H1 (cell line): ENCODE measurements at regions not wholly inside any gene's neighbourhood (a gene's known extent, or its start where the extent isn't known, plus 50 kb on each side); places are given as distances from the start of the nearest gene placed in this dataset.

Source experiments
- CTCF ChIA-PET: fragments of 300-600 bp; sonication (Branson Sonifier 250); formaldehyde crosslinking; loops from one replicate; lab custom pipeline; 2021; ENCODE audit not compliant: partially characterized antibody; lab: Charles Lee
- POLR2A ChIA-PET: fragments of 300-600 bp; sonication (Branson Sonifier 250); formaldehyde crosslinking; loops from one replicate; lab custom pipeline; 2021; ENCODE audit warnings: inconsistent platforms; ENCODE audit not compliant: partially characterized antibody; lab: Charles Lee
- DNase-seq, 2 experiments: peaks; one replicate each; pipeline versions ENCODE4 v3.0.0 to v3.0.0-alpha.2; 2010 to 2022; ENCODE audit warnings: low spot score in 2 of 2, low read depth in 1 of 2, mixed read lengths in 1 of 2
- FAIRE-seq: peaks from 2 replicates; lab custom pipeline; 2011; peaks lifted over from hg19 to GRCh38; lab: Jason Lieb, UNC
- H2AFZ ChIP-seq: 2 replicates; pipeline ENCODE4 v1.8.1; 2012; ENCODE audit warnings: low read length, inconsistent platforms
- H2AK5ac ChIP-seq: 2 replicates; pipeline ENCODE4 v1.6.1; 2013; ENCODE audit warnings: low read depth, low read length
- H2BK120ac ChIP-seq: replicated peaks from 2 replicates; pipeline ENCODE3; 2013; ENCODE audit warnings: low read depth, low read length, inconsistent platforms
- H2BK12ac ChIP-seq: 2 replicates; pipeline ENCODE4 v1.6.1; 2013; ENCODE audit warnings: low read depth, low read length
- H2BK15ac ChIP-seq: 2 replicates; pipeline ENCODE4 v1.6.1; 2013; ENCODE audit warnings: low read length
- H2BK20ac ChIP-seq: 2 replicates; pipeline ENCODE4 v1.6.1; 2013; ENCODE audit warnings: low read length
- H2BK5ac ChIP-seq: 2 replicates; pipeline ENCODE4 v1.6.1; 2013; ENCODE audit warnings: low read depth, low read length
- H3K14ac ChIP-seq: 2 replicates; pipeline ENCODE4 v1.6.1; 2013; ENCODE audit warnings: inconsistent platforms; ENCODE audit not compliant: insufficient read length
- H3K18ac ChIP-seq: 2 replicates; pipeline ENCODE4 v1.6.1; 2013; ENCODE audit warnings: low read length; ENCODE audit errors: extremely low read depth
- H3K23ac ChIP-seq: 2 replicates; pipeline ENCODE4 v1.6.1; 2013; ENCODE audit warnings: inconsistent platforms; ENCODE audit not compliant: insufficient read length
- H3K23me2 ChIP-seq: 2 replicates; pipeline ENCODE4 v1.6.1; 2013; ENCODE audit warnings: low read depth, low read length
- H3K27ac ChIP-seq: 2 replicates; pipeline ENCODE4 v1.6.1; 2011; ENCODE audit warnings: low read depth, low read length, inconsistent platforms
- H3K27me3 ChIP-seq, 4 experiments: replicated peaks in 1 of 4; 1 replicate in 1 of 4; 2 replicates in 3 of 4; pipeline versions ENCODE4 v1.6.1 to v1.8.1; 2011 to 2013; ENCODE audit warnings: low read length in 3 of 4, mild to moderate bottlenecking in 3 of 4, inconsistent platforms in 2 of 4, mixed read lengths in 2 of 4, moderate library complexity in 1 of 4; ENCODE audit not compliant: control insufficient read depth in 3 of 4, insufficient read depth in 3 of 4; ENCODE audit errors: extremely low read depth in 1 of 4
- H3K36me3 ChIP-seq, 4 experiments: 2 replicates each; pipeline versions ENCODE4 v1.6.1 to v1.8.1; 2011 to 2013; ENCODE audit warnings: mild to moderate bottlenecking in 4 of 4, low read length in 3 of 4, moderate library complexity in 2 of 4, control low read depth in 1 of 4, inconsistent platforms in 1 of 4; ENCODE audit not compliant: insufficient read depth in 4 of 4, control insufficient read depth in 2 of 4
- H3K4ac ChIP-seq: replicated peaks from 2 replicates; pipeline ENCODE3; 2013; ENCODE audit warnings: low read length, low read depth, mixed read lengths, inconsistent platforms; ENCODE audit not compliant: insufficient read length
- H3K4me1 ChIP-seq, 4 experiments: replicated peaks in 1 of 4; 1 replicate in 1 of 4; 2 replicates in 3 of 4; pipeline versions ENCODE4 v1.6.1 to v1.8.1; 2011 to 2013; ENCODE audit warnings: low read length in 3 of 4, inconsistent platforms in 2 of 4, mixed read lengths in 1 of 4; ENCODE audit not compliant: insufficient read depth in 4 of 4, control insufficient read depth in 3 of 4
- H3K4me2 ChIP-seq, 2 experiments: 2 replicates each; pipeline versions ENCODE4 v1.6.1 to v1.8.1; 2011 to 2013; ENCODE audit warnings: low read depth in 2 of 2, low read length in 2 of 2, control low read depth in 1 of 2, inconsistent platforms in 1 of 2, mild to moderate bottlenecking in 1 of 2; ENCODE audit not compliant: insufficient read depth in 1 of 2
- H3K4me3 ChIP-seq, 4 experiments: fragments of 200-600, 300-600 bp in 1 of 4; sonication (generic), shearing (Covaris generic), sonication (Bioruptor Twin) in 1 of 4; 2 replicates each; pipeline versions ENCODE4 v1.5.1 to v1.8.1; 2011 to 2016; ENCODE audit warnings: low read length in 4 of 4, low read depth in 3 of 4, control low read depth in 2 of 4, inconsistent platforms in 2 of 4, mild to moderate bottlenecking in 2 of 4, mixed read lengths in 1 of 4, moderate library complexity in 1 of 4; ENCODE audit not compliant: insufficient read depth in 2 of 4; ENCODE audit errors: extremely low read depth in 1 of 4
- H3K56ac ChIP-seq: replicated peaks from 2 replicates; pipeline ENCODE3; 2013; ENCODE audit warnings: low read depth, mild to moderate bottlenecking, mixed read lengths, low read length, inconsistent platforms; ENCODE audit not compliant: insufficient read length
- H3K79me1 ChIP-seq: 2 replicates; pipeline ENCODE4 v1.6.1; 2013; ENCODE audit warnings: low read depth, low read length, control low read depth
- H3K79me2 ChIP-seq, 2 experiments: 2 replicates each; pipeline versions ENCODE4 v1.6.1 to v1.8.1; 2012 to 2013; ENCODE audit warnings: low read length in 2 of 2, mild to moderate bottlenecking in 2 of 2, inconsistent platforms in 1 of 2; ENCODE audit not compliant: insufficient read depth in 2 of 2, control insufficient read depth in 1 of 2
- H3K9ac ChIP-seq, 4 experiments: replicated peaks in 1 of 4; 1 replicate in 1 of 4; 2 replicates in 3 of 4; pipeline versions ENCODE4 v1.6.1 to v1.8.1; 2011 to 2013; ENCODE audit warnings: low read depth in 3 of 4, low read length in 3 of 4, control low read depth in 2 of 4, mild to moderate bottlenecking in 2 of 4, moderate library complexity in 2 of 4, inconsistent platforms in 1 of 4; ENCODE audit errors: extremely low read depth in 1 of 4
- H3K9me3 ChIP-seq, 2 experiments: 2 replicates each; pipeline versions ENCODE4 v1.6.1 to v1.8.1; 2012 to 2013; ENCODE audit warnings: mild to moderate bottlenecking in 2 of 2, moderate library complexity in 2 of 2, control low read depth in 1 of 2, inconsistent platforms in 1 of 2, low read depth in 1 of 2, low read length in 1 of 2, mixed read lengths in 1 of 2; ENCODE audit not compliant: insufficient read depth in 2 of 2
- H4K20me1 ChIP-seq, 2 experiments: replicated peaks in 1 of 2; 2 replicates each; pipeline versions ENCODE3 to v1.8.1; 2011 to 2013; ENCODE audit warnings: inconsistent platforms in 2 of 2, low read length in 2 of 2, mild to moderate bottlenecking in 1 of 2; ENCODE audit not compliant: insufficient read depth in 2 of 2, control insufficient read depth in 1 of 2
- H4K5ac ChIP-seq: 2 replicates; pipeline ENCODE4 v1.6.1; 2013; ENCODE audit warnings: low read length, low read depth, mixed read lengths, inconsistent platforms; ENCODE audit not compliant: insufficient read length
- H4K8ac ChIP-seq: 2 replicates; pipeline ENCODE4 v1.8.0; 2013; ENCODE audit warnings: mild to moderate bottlenecking, moderate library complexity, low read length, inconsistent platforms; ENCODE audit not compliant: insufficient read depth; ENCODE audit errors: extremely low read depth
- H4K91ac ChIP-seq: replicated peaks from 2 replicates; pipeline ENCODE3; 2013; ENCODE audit warnings: low read length, mixed read lengths, inconsistent platforms; ENCODE audit not compliant: insufficient read length
- CTBP2 ChIP-seq: IDR thresholded peaks from 2 replicates; pipeline ENCODE4 v1.7.0; 2011; ENCODE audit warnings: borderline replicate concordance, mild to moderate bottlenecking, moderate library complexity, mixed read lengths, low read length; ENCODE audit not compliant: insufficient read depth, insufficient read length
- EP300 ChIP-seq, 2 experiments: IDR thresholded peaks; 1 replicate in 1 of 2; 2 replicates in 1 of 2; pipeline ENCODE4 v1.6.1; 2011 to 2012; ENCODE audit warnings: low read depth in 2 of 2, low read length in 2 of 2, mild to moderate bottlenecking in 2 of 2, borderline replicate concordance in 1 of 2, inconsistent platforms in 1 of 2, moderate library complexity in 1 of 2
- EZH2 ChIP-seq: fragments of 200-600 bp; sonication (generic); IDR thresholded peaks from 2 replicates; pipeline ENCODE4 v1.7.1; 2012; ENCODE audit warnings: low read depth, mild to moderate bottlenecking, moderate library complexity, low read length, inconsistent platforms; ENCODE audit not compliant: severe bottlenecking
- HDAC2 ChIP-seq, 2 experiments: fragments of 300-600 bp in 1 of 2; sonication (generic) in 1 of 2; IDR thresholded peaks; 2 replicates each; pipeline ENCODE4 v1.6.1; 2011 to 2012; ENCODE audit warnings: low read depth in 2 of 2, low read length in 2 of 2, mild to moderate bottlenecking in 2 of 2, moderate library complexity in 2 of 2, borderline replicate concordance in 1 of 2, inconsistent platforms in 1 of 2
- JUND ChIP-seq: IDR thresholded peaks from 2 replicates; pipeline ENCODE4 v1.6.1; 2011; ENCODE audit warnings: mild to moderate bottlenecking, improper control_type of control experiment, low read length
- KDM5A ChIP-seq: fragments of 200-600 bp; IDR thresholded peaks from 2 replicates; pipeline ENCODE4 v1.7.1; 2012; ENCODE audit warnings: mild to moderate bottlenecking, low read length, inconsistent platforms, mixed read lengths
- RAD21 ChIP-seq, 2 experiments: IDR thresholded peaks in 1 of 2; conservative IDR thresholded peaks in 1 of 2; 2 replicates each; pipeline ENCODE4 v1.6.1; 2011; ENCODE audit warnings: low read depth in 2 of 2, low read length in 2 of 2, improper control_type of control experiment in 1 of 2, inconsistent platforms in 1 of 2, mild to moderate bottlenecking in 1 of 2, moderate library complexity in 1 of 2
- RXRA ChIP-seq: IDR thresholded peaks from 2 replicates; pipeline ENCODE4 v1.6.1; 2011; ENCODE audit warnings: low read depth, mild to moderate bottlenecking, low read length, moderate library complexity; ENCODE audit not compliant: insufficient read depth
- TAF1 ChIP-seq: IDR thresholded peaks from 2 replicates; pipeline ENCODE4 v1.6.1; 2011; ENCODE audit warnings: mild to moderate bottlenecking, low read depth, low read length
- TAF7 ChIP-seq: optimal IDR thresholded peaks from 2 replicates; pipeline ENCODE3; 2011; ENCODE audit warnings: low read depth, mild to moderate bottlenecking, inconsistent platforms, low read length, moderate library complexity, borderline replicate concordance
- TCF12 ChIP-seq: IDR thresholded peaks from 2 replicates; pipeline ENCODE4 v1.6.1; 2011; ENCODE audit warnings: low read depth, mild to moderate bottlenecking, low read length
- YY1 ChIP-seq: IDR thresholded peaks from 2 replicates; pipeline ENCODE4 v1.6.1; 2011; ENCODE audit warnings: low read depth, mild to moderate bottlenecking, low read length

DNA sequence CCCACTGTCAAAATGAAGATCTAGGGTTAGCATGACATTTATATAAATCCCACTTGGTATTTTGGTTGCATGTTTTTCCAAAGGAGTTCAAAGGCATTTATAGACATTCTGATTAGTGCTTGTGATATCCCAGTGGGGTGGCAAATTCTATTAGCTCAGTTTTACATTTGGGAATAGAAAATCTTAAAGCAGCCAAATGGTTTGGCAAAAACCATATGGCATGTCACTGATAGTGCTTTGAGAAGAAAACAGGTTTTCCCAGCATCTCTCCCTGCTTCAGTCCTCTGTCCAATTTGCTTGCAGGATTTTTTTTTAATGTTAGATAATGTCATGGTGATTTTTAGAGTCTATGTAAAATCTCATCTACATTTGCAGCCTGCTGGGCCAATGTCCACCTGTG lies 225.1 kb upstream of the DIO3 start:
- no peak overlapping the region for H3K4me3 ChIP-seq
- H3K9ac ChIP-seq: no peak overlapping the region
- no peak overlapping the region for H3K56ac ChIP-seq
- DNase-seq: no peak
- H4K8ac ChIP-seq: no peak overlapping the region
- ChIA-PET POLR2A (no interaction called here), CTCF (interaction anchor here (0.8 to 1.1 kb wide), 2 partner anchors 117 to 293 kb away, joined by 3 to 4 read pairs; no protein-coding TSS in a partner anchor)
- no peak overlapping the region for H2BK12ac ChIP-seq
- no peak overlapping the region for H4K5ac ChIP-seq
- H2AK5ac ChIP-seq: no peak overlapping the region
- H3K9me3 ChIP-seq: no peaks in the 10 kb centered on the region
- no peaks in the 10 kb centered on the region for H3K79me2 ChIP-seq
- no peaks in the 10 kb centered on the region for H3K36me3 ChIP-seq
- H3K79me1 ChIP-seq: no peaks in the 10 kb centered on the region
- no peak overlapping the region for H3K23ac ChIP-seq
- no peak overlapping the region for H3K4me2 ChIP-seq
- no peak overlapping the region for H2AFZ ChIP-seq
- H2BK120ac ChIP-seq: no peak overlapping the region
- no peak overlapping the region for H3K14ac ChIP-seq
- no peak overlapping the region for H3K4ac ChIP-seq
- no peak overlapping the region for H2BK15ac ChIP-seq
- H2BK20ac ChIP-seq: no peak overlapping the region
- no peak overlapping the region for H2BK5ac ChIP-seq
- H3K18ac ChIP-seq: no peak overlapping the region
- H4K91ac ChIP-seq: no peak overlapping the region
- no peak for FAIRE-seq
- no peaks in the 10 kb centered on the region for H3K23me2 ChIP-seq
- no peak overlapping the region for H3K27ac ChIP-seq
- H3K27me3 ChIP-seq: peaks cover 0 to 1% (median 0%) of the 10 kb centered on the region in 4 experiments; a peak in 1 of 7 replicates
- H3K4me1 ChIP-seq: peaks cover 0 to 2% (median 0%) of the 10 kb centered on the region in 4 experiments; a peak in 1 of 7 replicates
- H4K20me1 ChIP-seq: no peaks in the 10 kb centered on the region
- TF ChIP-seq TAF7 (no peak), EZH2 (no peak), TCF12 (no peak), KDM5A (no peak), HDAC2 (IDR thresholded peaks at IDR 0.05; ENCODE audit: borderline replicate concordance in 1 of 2, low read depth in 2 of 2, low read length in 2 of 2) (no peak), EP300 (IDR thresholded peaks at IDR 0.05; ENCODE audit: borderline replicate concordance in 1 of 2, low read depth in 2 of 2, low read length in 2 of 2) (no peak), RXRA (no peak), CTBP2 (no peak), TAF1 (no peak), JUND (no peak), RAD21 (IDR thresholded peaks at IDR 0.05 in 1 of 2, conservative IDR thresholded peaks at IDR 0.05 in 1 of 2; ENCODE audit: low read depth in 2 of 2, low read length in 2 of 2) (no peak), YY1 (no peak)
